Islet precursor cell (in vitro differentiated cells): ENCODE measurements at regions not wholly inside any gene's neighbourhood (a gene's known extent, or its start where the extent isn't known, plus 50 kb on each side); places are given as distances from the start of the nearest gene placed in this dataset.
"Not testable (repeated sequence)": the region's sequence is repeated elsewhere in the genome, so short reads cannot be mapped to it uniquely, and the experiment has no call there.

Source experiments
- DNase-seq: peaks from one replicate; pipeline ENCODE4 v3.0.0-alpha.2; 2018

DNA sequence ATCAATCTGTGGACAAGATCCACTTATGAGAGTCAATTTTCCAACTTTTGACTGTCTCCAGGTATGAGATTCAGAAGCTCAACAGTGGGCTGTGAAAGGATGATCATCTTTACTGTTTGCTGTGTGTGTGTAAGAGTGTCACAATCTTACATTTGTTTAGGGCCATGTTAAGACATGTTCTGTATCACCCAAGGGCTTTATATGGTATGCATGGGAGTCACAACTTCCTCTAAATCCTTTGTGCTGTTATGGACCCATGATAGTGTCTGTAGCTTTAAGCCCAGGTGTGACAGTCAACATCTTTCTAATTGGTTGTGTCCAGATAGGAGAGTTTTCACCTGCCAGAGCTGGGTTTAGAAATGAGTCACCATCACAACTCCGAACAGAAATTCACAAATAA is 70.2 kb downstream of the ZNF726 start:
- not testable (repeated sequence) for DNase-seq

- DNase-seq, result no peak
Observed at GRCh38 chr19:23986623-23987022, 71.9 kb downstream of the ZNF726 start.

GRCh38 chr19:23991170-23991569 is 76.5 kb downstream of the ZNF726 start:
- no peak for DNase-seq

GRCh38 chr19:23992348-23992747 is 77.7 kb downstream of the ZNF726 start:
- DNase-seq, result no peak

DNA sequence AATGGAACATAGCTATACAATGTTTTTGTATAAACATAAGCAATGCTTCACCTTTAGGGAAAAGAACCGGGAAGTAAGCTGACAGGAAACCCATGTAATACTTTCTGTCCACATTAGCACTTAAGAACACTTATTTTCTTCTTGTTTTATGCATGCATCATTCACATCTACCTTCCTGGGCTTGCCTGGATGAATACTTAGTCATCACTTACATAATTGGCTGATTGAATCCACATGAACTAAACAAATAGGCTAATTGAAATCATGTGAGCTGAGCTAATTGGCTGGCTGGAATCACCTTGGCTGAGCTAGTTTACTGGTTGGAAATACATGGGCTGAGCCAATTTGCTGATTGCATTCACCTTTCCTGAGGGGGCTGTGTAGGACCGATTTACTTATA is 78.8 kb downstream of the ZNF726 start:
- no peak for DNase-seq

- DNase-seq, result no peak
Observed at GRCh38 chr19:23996549-23996948, 81.9 kb downstream of the ZNF726 start.

- no peak for DNase-seq
Observed at GRCh38 chr19:23998568-23998967, 83.9 kb downstream of the ZNF726 start.

DNA sequence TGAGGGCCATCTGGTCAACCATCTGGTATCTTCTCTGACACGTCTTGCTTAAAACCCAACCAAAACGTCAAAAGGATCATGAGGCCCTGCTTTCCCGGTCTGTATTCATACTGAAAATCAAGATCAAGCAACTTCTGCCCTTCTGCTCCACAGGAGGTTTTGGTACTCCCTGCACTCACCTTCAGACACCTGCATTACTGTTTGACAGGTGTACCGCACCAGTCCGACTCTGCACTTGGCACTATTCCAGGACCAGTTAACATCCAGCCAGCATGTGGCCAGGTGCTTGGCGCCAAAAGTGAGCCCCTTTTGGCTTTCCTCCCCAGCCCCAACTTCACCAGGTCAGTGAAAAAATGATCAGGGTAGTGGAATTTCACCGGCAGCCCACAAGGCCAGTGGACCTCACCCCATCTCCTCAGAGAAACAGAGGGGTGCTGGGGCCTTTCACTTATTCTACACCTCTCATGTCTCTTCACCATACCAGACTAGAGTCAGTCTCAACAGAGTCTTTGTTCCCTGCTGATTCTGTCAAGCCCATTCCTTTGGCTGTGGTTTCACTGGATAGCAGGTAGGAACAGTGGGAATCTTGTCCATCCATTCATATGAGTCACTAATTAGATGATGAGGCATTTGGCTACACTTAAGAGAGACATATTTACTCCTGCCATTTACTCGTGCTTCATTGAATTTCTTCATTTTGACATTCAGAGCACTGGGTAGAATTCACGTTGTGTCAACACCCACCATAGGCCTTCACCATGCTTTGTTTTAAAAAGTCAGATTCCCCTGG is 85.3 kb downstream of the ZNF726 start:
- DNase-seq, result no peak

DNA sequence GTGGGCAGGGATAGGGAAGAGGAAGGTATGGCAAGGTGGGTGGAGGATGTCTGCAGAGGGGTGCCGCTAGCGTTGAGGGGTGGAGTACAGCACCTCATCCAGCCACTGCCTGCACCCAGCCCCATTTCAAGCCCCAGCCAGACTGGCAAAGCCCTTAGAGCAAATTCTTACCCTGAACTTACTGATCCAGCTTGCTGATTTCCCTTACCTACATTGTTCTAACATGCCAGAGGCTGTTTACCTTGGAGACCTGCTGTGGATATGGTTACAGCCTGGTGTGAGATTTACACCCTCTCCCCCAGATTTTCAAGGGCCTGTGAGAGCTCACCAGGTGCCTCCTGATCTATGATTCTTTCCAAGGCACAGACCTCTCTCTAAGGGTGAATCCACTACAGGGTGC is 86.0 kb downstream of the ZNF726 start:
- no peak for DNase-seq

DNA sequence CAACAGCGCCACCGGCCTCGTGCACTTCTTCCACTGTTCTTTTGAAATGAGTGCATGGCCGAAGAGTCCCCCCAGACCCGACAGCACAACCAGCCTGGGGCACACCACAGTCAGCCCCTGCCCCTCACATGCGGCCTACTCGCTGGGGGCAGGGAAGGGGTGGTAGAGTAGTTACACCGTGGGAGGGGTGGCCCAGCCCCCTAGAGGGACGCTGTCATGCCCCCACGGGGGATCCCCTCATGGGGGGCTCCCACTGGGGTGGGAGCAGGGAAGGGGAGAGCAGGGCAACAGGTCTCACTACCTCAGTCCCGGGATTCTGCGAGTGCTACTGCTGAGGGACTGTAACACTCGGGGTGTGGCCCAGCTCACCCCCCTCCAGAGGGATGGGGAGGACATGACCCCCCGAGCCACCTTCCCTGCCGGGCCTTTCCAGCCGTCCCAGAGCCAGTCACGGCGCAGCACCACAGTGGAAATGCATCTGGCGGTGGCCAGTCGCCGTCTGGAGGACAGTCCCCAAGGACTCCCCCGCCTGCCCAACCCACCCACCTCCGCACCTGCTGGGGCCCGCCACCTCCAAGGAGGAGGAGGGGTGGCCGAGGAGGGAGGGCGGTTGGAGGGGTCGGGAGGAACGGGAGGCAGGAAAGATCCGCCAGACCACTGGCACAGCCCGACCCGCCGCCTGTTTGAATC is 84.6 kb upstream of the ZNF254 start:
- no peak for DNase-seq

DNA sequence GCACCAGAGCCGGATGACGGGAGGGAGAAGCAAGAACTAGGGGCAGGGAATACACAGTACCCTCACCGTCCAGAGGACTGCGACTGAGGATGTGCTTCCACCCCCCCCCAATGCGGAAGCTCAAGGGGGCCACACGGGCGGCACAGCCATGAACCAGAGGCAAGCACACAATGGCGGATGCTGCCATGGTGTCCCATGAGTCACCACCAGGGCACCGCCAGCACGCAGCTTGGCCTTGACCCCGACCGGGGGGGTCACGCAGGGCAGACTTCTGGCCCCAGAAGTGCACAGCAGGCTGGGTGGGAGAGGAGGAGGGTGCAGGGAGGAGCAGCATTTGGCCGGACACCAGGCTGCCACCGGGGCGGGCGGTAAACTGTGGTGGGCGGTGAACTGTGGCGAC is 83.5 kb upstream of the ZNF254 start:
- no peak for DNase-seq

DNA sequence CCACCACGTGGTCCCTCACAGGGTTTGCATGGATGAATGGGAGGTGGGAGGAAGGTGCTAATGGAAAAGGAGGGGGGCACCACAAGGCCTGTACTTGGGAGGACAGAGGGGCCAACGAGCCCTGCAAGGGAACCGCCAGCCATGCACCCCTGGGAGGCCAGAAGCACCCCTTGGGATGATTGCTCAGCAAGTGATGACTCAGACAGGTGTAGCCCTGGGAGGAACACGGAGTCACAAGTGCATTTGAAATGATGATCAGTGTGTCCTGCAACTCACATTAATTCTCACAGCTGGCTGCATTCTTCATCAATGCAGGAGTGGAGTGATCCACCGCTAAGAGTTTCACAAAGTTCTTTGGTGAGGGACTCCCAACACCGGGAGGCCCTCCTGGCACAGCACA is 82.8 kb upstream of the ZNF254 start:
- no peak for DNase-seq

- no peak for DNase-seq
Observed at GRCh38 chr19:24029941-24030636, 56.9 kb upstream of the ZNF254 start.

- no peak for DNase-seq
Observed at GRCh38 chr19:24032651-24033050, 54.3 kb upstream of the ZNF254 start.

GRCh38 chr19:24033301-24033962 is 53.6 kb upstream of the ZNF254 start:
- DNase-seq, result peak; percentile 97

GRCh38 chr19:24033963-24034342 is 53.0 kb upstream of the ZNF254 start:
- DNase-seq, result peak; percentile 65

- not testable (repeated sequence) for DNase-seq
Observed at GRCh38 chr19:24035261-24035880, 51.6 kb upstream of the ZNF254 start.
